Left ventricle myocardium inferior (tissue), 1 donor: ENCODE measurements at regions not wholly inside any gene's neighbourhood (a gene's known extent, or its start where the extent isn't known, plus 50 kb on each side); places are given as distances from the start of the nearest gene placed in this dataset.

Experiments
- DNase-seq: peaks from one replicate; pipeline ENCODE4 v3.0.0-alpha.2; 2020
- H3K27ac ChIP-seq: fragments of 200-600 bp; replicated peaks from 2 replicates; pipeline ENCODE4 v1.8.0; 2021
- H3K27me3 ChIP-seq: fragments of 200-600 bp; 2 replicates; pipeline ENCODE4 v1.8.0; 2021; ENCODE audit warnings: low read depth
- H3K36me3 ChIP-seq: fragments of 200-600 bp; 2 replicates; pipeline ENCODE4 v1.8.0; 2021
- H3K4me1 ChIP-seq: fragments of 200-600 bp; 2 replicates; pipeline ENCODE4 v1.8.0; 2021
- H3K4me3 ChIP-seq: fragments of 200-600 bp; 2 replicates; pipeline ENCODE4 v1.8.0; 2021; ENCODE audit warnings: mild to moderate bottlenecking, moderate library complexity
- H3K9me3 ChIP-seq: fragments of 200-600 bp; replicated peaks from 2 replicates; pipeline ENCODE4 v1.8.0; 2021
- intact Hi-C: fragments of 100-400 bp; cut with micrococcal nuclease; formaldehyde crosslinking; loops from one replicate; pipeline ENCODE4 v1.11.0; 2022
- TF ChIP-seq, protein P1 (sequence below): fragments of 200-600 bp; IDR thresholded peaks from 2 replicates; pipeline ENCODE4 v1.8.0; 2021; ENCODE audit warnings: antibody characterized with exemption, mild to moderate bottlenecking, borderline replicate concordance
- donor health status: DM: no; HTN: yes; CAD: no; lungs with severe emphysema.

DNA sequence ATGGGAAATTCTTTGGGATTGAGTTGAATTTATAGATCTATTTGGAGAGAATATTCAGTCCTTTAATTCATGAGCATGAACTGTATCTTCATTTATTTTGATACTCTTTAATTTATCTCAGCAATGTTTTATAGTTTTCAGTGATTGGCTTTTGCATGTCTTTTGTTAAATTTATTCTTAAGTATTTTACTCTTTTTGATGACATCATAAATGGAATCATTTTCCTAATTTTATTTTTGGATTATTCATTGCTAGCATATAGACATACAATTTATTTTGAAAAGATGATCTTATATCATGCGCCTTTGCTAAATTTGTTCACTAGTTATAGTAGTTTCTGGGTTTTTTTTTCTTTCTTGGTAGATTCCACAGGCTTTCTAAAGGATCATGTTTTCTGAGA is 149.2 kb upstream of the ASIC2 start:
- Histone ChIP-seq H3K4me1 (no peaks in the 10 kb centered on the region), H3K4me3 (no peak overlapping the region), H3K36me3 (no peaks in the 10 kb centered on the region), H3K27ac (no peak overlapping the region), H3K27me3 (peaks cover 4% of the 10 kb centered on the region), H3K9me3 (peaks cover 10% of the 10 kb centered on the region)
- intact Hi-C loops = no loop called here
- TF ChIP-seq, protein P1, sequence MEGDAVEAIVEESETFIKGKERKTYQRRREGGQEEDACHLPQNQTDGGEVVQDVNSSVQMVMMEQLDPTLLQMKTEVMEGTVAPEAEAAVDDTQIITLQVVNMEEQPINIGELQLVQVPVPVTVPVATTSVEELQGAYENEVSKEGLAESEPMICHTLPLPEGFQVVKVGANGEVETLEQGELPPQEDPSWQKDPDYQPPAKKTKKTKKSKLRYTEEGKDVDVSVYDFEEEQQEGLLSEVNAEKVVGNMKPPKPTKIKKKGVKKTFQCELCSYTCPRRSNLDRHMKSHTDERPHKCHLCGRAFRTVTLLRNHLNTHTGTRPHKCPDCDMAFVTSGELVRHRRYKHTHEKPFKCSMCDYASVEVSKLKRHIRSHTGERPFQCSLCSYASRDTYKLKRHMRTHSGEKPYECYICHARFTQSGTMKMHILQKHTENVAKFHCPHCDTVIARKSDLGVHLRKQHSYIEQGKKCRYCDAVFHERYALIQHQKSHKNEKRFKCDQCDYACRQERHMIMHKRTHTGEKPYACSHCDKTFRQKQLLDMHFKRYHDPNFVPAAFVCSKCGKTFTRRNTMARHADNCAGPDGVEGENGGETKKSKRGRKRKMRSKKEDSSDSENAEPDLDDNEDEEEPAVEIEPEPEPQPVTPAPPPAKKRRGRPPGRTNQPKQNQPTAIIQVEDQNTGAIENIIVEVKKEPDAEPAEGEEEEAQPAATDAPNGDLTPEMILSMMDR = no peak
- DNase-seq = no peak

DNA sequence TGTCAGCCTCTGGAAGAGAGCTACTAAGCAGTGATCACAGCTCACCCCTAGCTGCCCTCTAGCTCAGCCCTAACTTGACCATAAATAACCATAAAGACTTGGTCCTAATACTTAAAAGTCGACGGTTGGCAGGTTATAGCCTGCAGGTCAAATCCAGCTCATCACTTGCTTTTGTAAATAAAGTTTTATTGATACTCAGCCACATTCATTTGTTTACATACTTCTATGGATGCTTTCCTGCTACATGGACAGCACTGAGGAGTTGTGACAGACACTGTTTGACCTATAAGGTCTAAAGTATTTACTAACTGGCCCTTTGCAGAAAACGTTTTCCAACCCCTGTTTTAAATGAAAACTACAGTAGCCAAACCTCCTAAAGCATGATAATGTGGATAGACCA is 151.6 kb upstream of the ASIC2 start:
- TF ChIP-seq, protein P1 = no peak
- Histone ChIP-seq H3K27me3 (peaks cover 4% of the 10 kb centered on the region), H3K9me3 (peaks cover 23% of the 10 kb centered on the region), H3K4me1 (no peaks in the 10 kb centered on the region), H3K27ac (no peak overlapping the region), H3K4me3 (no peak overlapping the region), H3K36me3 (no peaks in the 10 kb centered on the region)
- no peak for DNase-seq
- intact Hi-C loops = no loop called here

DNA sequence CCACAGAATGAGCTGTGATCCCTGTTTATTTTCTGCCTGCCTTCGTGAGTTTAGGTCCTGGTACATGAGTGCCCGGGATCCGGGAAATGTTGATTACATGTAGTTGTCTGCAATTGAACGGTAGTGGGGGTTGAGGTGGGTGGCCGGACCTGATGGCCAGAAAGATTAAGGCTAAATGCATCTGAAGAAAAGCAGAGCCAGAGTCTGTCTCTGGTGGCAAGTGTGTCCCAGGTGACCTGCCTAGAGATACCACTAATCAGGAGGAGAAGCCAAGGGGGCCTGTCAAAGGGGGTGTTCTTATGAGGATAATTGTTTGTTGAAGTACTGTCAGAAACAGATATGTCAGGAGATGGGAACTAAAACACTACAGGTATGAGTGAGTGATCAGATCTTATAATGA is 154.0 kb upstream of the ASIC2 start:
- Histone ChIP-seq H3K27me3 (peaks cover 18% of the 10 kb centered on the region), H3K36me3 (no peaks in the 10 kb centered on the region), H3K9me3 (peaks cover 23% of the 10 kb centered on the region), H3K4me1 (no peaks in the 10 kb centered on the region), H3K27ac (no peak overlapping the region), H3K4me3 (no peak overlapping the region)
- intact Hi-C loops = no loop called here
- DNase-seq = no peak
- TF ChIP-seq, protein P1 = no peak

DNA sequence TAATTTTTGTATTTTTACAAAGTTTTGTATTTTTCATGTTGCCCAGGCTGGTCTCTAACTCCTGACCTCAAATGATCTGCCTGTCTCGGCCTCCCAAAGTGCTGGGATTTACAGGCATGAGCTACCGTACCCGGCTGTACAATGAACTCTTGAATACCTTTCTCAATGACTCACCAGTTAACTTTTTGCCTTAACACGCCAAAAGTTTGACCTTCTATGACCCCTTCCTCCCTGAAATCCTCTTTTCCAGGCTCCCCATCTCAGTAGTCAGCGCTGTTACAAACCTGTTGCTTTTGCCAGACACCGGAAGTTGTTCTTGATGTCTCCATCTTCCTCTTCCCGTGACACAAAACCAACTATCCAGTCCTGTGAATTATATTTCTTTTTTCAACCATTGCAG is 158.1 kb upstream of the ASIC2 start:
- Histone ChIP-seq H3K9me3 (peaks cover 13% of the 10 kb centered on the region), H3K4me3 (no peak overlapping the region), H3K27ac (no peak overlapping the region), H3K27me3 (peaks cover 45% of the 10 kb centered on the region), H3K4me1 (no peaks in the 10 kb centered on the region), H3K36me3 (no peaks in the 10 kb centered on the region)
- TF ChIP-seq, protein P1 = no peak
- intact Hi-C loops = no loop called here
- no peak for DNase-seq

DNA sequence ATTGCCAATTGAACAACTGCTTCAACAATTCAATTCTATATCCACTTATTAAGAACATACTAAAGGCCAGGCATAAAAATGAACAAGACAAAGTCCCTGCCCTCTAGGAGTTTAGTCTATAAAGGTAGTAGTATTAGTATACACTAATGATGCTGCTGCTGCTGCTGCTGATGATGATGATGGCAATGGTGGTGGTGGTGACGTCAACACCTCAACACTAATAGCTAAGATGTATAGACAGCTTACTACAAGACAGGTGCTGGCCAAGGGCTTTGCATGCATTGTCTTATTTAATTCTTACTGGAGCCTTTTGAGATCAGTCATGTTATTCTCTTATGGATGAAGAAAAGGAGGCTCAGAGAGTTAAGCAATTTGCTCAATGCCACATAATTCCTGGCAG is 164.4 kb upstream of the ASIC2 start:
- H3K27me3 ChIP-seq = peaks cover 87% of the 10 kb centered on the region
- no peak for DNase-seq
- intact Hi-C loops = no loop called here

More for the DNA sequence above, 164.4 kb upstream of the ASIC2 start:
- Histone ChIP-seq H3K36me3 (no peaks in the 10 kb centered on the region), H3K4me1 (no peaks in the 10 kb centered on the region), H3K4me3 (no peak overlapping the region), H3K9me3 (no peaks in the 10 kb centered on the region), H3K27ac (no peak overlapping the region)
- TF ChIP-seq, protein P1 = no peak
